CD14-positive monocyte (primary cell): ENCODE measurements at regions not wholly inside any gene's neighbourhood (a gene's known extent, or its start where the extent isn't known, plus 50 kb on each side); places are given as distances from the start of the nearest gene placed in this dataset.

Source experiments
- DNase-seq, 3 donors: peaks; one replicate each; pipeline ENCODE4 v3.0.0-alpha.2; 2011 to 2022
- H2AFZ ChIP-seq: 2 replicates; pipeline ENCODE4 v1.6.0; 2012; ENCODE audit warnings: mild to moderate bottlenecking, low read depth, low read length, inconsistent platforms; ENCODE audit not compliant: insufficient read depth, poor library complexity, severe bottlenecking
- H3K27ac ChIP-seq, 2 donors: 1 replicate in 1 of 2; 2 replicates in 1 of 2; pipeline ENCODE4 v1.5.1; 2012 to 2013; ENCODE audit warnings: low read length in 2 of 2, control low read depth in 1 of 2, inconsistent platforms in 1 of 2, low read depth in 1 of 2, mild to moderate bottlenecking in 1 of 2
- H3K27me3 ChIP-seq, 2 donors: one replicate each; pipeline versions ENCODE4 v1.6.0 to v1.6.1; 2011 to 2013; ENCODE audit warnings: low read length in 2 of 2; ENCODE audit not compliant: control insufficient read depth in 2 of 2, insufficient read depth in 2 of 2
- H3K36me3 ChIP-seq, 2 donors: replicated peaks in 1 of 2; 1 replicate in 1 of 2; 2 replicates in 1 of 2; pipeline versions ENCODE4 v1.5.1 to v1.6.1; 2012 to 2013; ENCODE audit warnings: low read length in 2 of 2, control low read depth in 1 of 2, inconsistent platforms in 1 of 2, mild to moderate bottlenecking in 1 of 2; ENCODE audit not compliant: insufficient read depth in 2 of 2, control insufficient read depth in 1 of 2
- H3K4me1 ChIP-seq, 2 donors: 1 replicate in 1 of 2; 2 replicates in 1 of 2; pipeline versions ENCODE4 v1.5.1 to v1.6.1; 2012 to 2013; ENCODE audit warnings: low read length in 2 of 2, control low read depth in 1 of 2, inconsistent platforms in 1 of 2, mild to moderate bottlenecking in 1 of 2, moderate library complexity in 1 of 2; ENCODE audit not compliant: insufficient read depth in 2 of 2, control insufficient read depth in 1 of 2
- H3K4me2 ChIP-seq: replicated peaks from 2 replicates; pipeline ENCODE3; 2012; ENCODE audit warnings: low read length, moderate library complexity, mild to moderate bottlenecking; ENCODE audit not compliant: poor library complexity, severe bottlenecking; ENCODE audit errors: extremely low read depth
- H3K4me3 ChIP-seq, 3 experiments: fragments of 200-600 bp in 1 of 3; sonication (generic) in 1 of 3; replicated peaks in 1 of 3; 1 replicate in 2 of 3; 2 replicates in 1 of 3; pipeline ENCODE4 v1.5.1; 2011 to 2013; ENCODE audit warnings: low read length in 3 of 3, mild to moderate bottlenecking in 3 of 3, control low read depth in 2 of 3, low read depth in 2 of 3, inconsistent platforms in 1 of 3, moderate library complexity in 1 of 3
- H3K79me2 ChIP-seq: 2 replicates; pipeline ENCODE4 v1.6.0; 2012; ENCODE audit warnings: mild to moderate bottlenecking, control low read depth, inconsistent platforms, low read length, moderate library complexity; ENCODE audit not compliant: insufficient read depth
- H3K9ac ChIP-seq: 2 replicates; pipeline ENCODE4 v1.6.0; 2017; ENCODE audit warnings: low read length, mild to moderate bottlenecking; ENCODE audit not compliant: insufficient read depth, poor library complexity, severe bottlenecking
- H3K9me3 ChIP-seq, 2 donors: replicated peaks in 1 of 2; 1 replicate in 1 of 2; 2 replicates in 1 of 2; pipeline versions ENCODE4 v1.5.1 to v1.6.1; 2012 to 2013; ENCODE audit warnings: low read length in 2 of 2, control low read depth in 1 of 2; ENCODE audit not compliant: control insufficient read depth in 1 of 2, insufficient read depth in 1 of 2
- H4K20me1 ChIP-seq: 2 replicates; pipeline ENCODE4 v1.6.0; 2012; ENCODE audit warnings: mild to moderate bottlenecking, low read length, control low read depth, moderate library complexity; ENCODE audit not compliant: insufficient read depth
- H3K27ac Mint-ChIP-seq, 7 donors: one replicate each; pipeline ENCODE4 v1.8.0; 2020; ENCODE audit warnings: mild to moderate bottlenecking in 7 of 7, mixed read lengths in 7 of 7, moderate library complexity in 6 of 7, inconsistent platforms in 2 of 7
- H3K27me3 Mint-ChIP-seq, 3 donors: one replicate each; pipeline ENCODE4 v1.8.0; 2021 to 2022; ENCODE audit warnings: low read depth in 3 of 3, mild to moderate bottlenecking in 3 of 3, mixed read lengths in 3 of 3, moderate library complexity in 3 of 3, inconsistent platforms in 1 of 3
- H3K36me3 Mint-ChIP-seq, 2 donors: one replicate each; pipeline ENCODE4 v1.8.0; 2020; ENCODE audit warnings: mixed read lengths in 2 of 2, inconsistent platforms in 1 of 2, mild to moderate bottlenecking in 1 of 2
- H3K4me1 Mint-ChIP-seq: one replicate; pipeline ENCODE4 v1.8.0; 2020; ENCODE audit warnings: mild to moderate bottlenecking, mixed read lengths
- H3K4me3 Mint-ChIP-seq, 2 donors: one replicate each; pipeline ENCODE4 v1.8.0; 2020; ENCODE audit warnings: mild to moderate bottlenecking in 2 of 2, mixed read lengths in 2 of 2, moderate library complexity in 1 of 2
- H3K9me3 Mint-ChIP-seq, 7 donors: one replicate each; pipeline ENCODE4 v1.8.0; 2020 to 2022; ENCODE audit warnings: mixed read lengths in 7 of 7, mild to moderate bottlenecking in 6 of 7, moderate library complexity in 6 of 7, inconsistent platforms in 2 of 7
- CTCF ChIP-seq: fragments of 200-600 bp; IDR thresholded peaks from one replicate; pipeline ENCODE4 v1.8.0; 2022; ENCODE audit warnings: antibody characterized with exemption, mild to moderate bottlenecking
- WGBS: methylation state at CpG from one replicate; pipeline ENCODE4 v1.1.5; 2013; ENCODE audit warnings: missing lambda C conversion rate; ENCODE audit not compliant: insufficient coverage; 5-methylcytosine and 5-hydroxymethylcytosine counted together
- intact Hi-C, 2 donors: fragments of 100-400 bp; cut with micrococcal nuclease; formaldehyde crosslinking; loops; one replicate each; pipeline versions ENCODE4 v1.15.0 to v1.15.1; 2023

GRCh38 chr5:4164167-4164566 lies 568.5 kb downstream of the IRX1 start:
- no peak for DNase-seq
- H3K27ac Mint-ChIP-seq: no peak overlapping the region
- Histone ChIP-seq H3K4me3 (no peak overlapping the region), H2AFZ (no peak overlapping the region), H3K27ac (no peak overlapping the region), H3K9me3 (peaks cover 0 to 4% of the 10 kb centered on the region in 2 donors), H3K9ac (no peak overlapping the region), H4K20me1 (no peaks in the 10 kb centered on the region), H3K4me1 (no peaks in the 10 kb centered on the region), H3K4me2 (no peak overlapping the region), H3K36me3 (no peaks in the 10 kb centered on the region), H3K79me2 (no peaks in the 10 kb centered on the region), H3K27me3 (no peaks in the 10 kb centered on the region)
- intact Hi-C loops: no loop called here
- no peaks in the 10 kb centered on the region for H3K4me1 Mint-ChIP-seq
- peaks cover 0 to 2% (median 2%) of the 10 kb centered on the region in 3 donors for H3K27me3 Mint-ChIP-seq
- WGBS: 97% methylated on average over 4 of the region's 6 CpGs
- no peak for TF ChIP-seq CTCF
- H3K4me3 Mint-ChIP-seq: no peak overlapping the region
- peaks cover 0 to 5% (median 0%) of the 10 kb centered on the region in 7 donors for H3K9me3 Mint-ChIP-seq
- H3K36me3 Mint-ChIP-seq: no peaks in the 10 kb centered on the region

DNA sequence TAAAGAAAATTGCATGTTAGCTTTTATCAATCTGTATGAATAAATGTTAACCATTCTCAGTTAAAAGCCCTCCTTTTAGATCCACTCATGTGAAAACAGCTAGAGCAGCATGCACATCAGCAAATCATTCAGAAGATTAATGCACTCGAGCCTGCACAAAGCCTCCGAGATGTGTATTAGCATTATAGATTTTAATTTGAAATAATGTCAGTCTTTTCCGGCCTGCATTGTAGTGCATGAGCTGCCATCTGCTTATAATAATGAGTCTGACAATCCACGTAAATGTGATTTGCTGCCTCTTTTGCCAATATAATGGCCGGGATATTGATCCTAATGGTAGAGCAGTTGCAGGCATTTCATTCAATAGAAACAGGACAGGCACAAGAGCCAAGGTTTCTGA lies 585.1 kb downstream of the IRX1 start:
- 93% methylated on average over 3 of the region's 5 CpGs for WGBS
- no peak for TF ChIP-seq CTCF
- Histone ChIP-seq H3K9me3 (peaks cover under 1 to 18% of the 10 kb centered on the region in 2 donors), H3K79me2 (no peaks in the 10 kb centered on the region), H3K4me2 (no peak overlapping the region), H3K9ac (no peak overlapping the region), H3K4me3 (no peak overlapping the region), H2AFZ (no peak overlapping the region), H4K20me1 (no peaks in the 10 kb centered on the region), H3K36me3 (no peaks in the 10 kb centered on the region), H3K4me1 (peaks cover 6 to 11% of the 10 kb centered on the region in 2 donors), H3K27me3 (no peaks in the 10 kb centered on the region), H3K27ac (no peak overlapping the region)
- no peak for DNase-seq
- Mint-ChIP-seq H3K4me3 (no peak overlapping the region), H3K36me3 (no peaks in the 10 kb centered on the region), H3K27ac (no peak overlapping the region), H3K27me3 (peaks cover 0 to 2% (median 0%) of the 10 kb centered on the region in 3 donors), H3K9me3 (peaks cover 8 to 17% (median 12%) of the 10 kb centered on the region in 7 donors), H3K4me1 (peaks cover 4% of the 10 kb centered on the region)
- intact Hi-C loops: no loop called here
